GM23248 (cell line): ENCODE measurements at regions not wholly inside any gene's neighbourhood (a gene's known extent, or its start where the extent isn't known, plus 50 kb on each side); places are given as distances from the start of the nearest gene placed in this dataset.

Source experiments
- EZH2 ChIP-seq: fragments of 200-600 bp; sonication (generic); IDR thresholded peaks from 2 replicates; pipeline ENCODE4 v1.6.1; 2018; ENCODE audit warnings: antibody characterized with exemption, mild to moderate bottlenecking; ENCODE audit not compliant: insufficient read depth, poor library complexity, severe bottlenecking
- EZH2phosphoT487 ChIP-seq: fragments of 200-600 bp; sonication (generic); IDR thresholded peaks from 2 replicates; pipeline ENCODE4 v1.6.1; 2018; ENCODE audit warnings: antibody characterized with exemption, moderate library complexity, mild to moderate bottlenecking, low read depth; ENCODE audit not compliant: insufficient read depth

DNA sequence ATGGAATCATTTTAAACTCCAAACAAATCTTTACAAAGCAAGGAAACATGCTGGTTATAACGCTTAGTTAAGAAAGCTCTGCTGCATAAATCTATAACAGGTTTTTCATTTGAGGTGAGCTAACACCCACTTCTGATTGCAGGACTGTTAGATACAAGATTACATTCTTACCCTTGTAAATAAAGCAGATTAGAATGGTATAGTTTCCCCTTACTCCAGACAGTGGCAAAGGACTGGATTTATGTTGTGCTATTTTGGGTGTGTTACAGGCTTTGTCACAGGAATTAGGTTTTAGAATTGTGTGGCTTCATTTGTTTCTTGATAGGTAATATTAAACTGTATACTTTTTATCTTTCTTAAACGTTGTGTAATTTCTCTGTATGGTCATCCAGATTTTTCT is 487.6 kb downstream of the ZWINT start:
- no peak for TF ChIP-seq EZH2
- no peak for TF ChIP-seq EZH2phosphoT487
